K562 (cell line): ENCODE measurements at regions not wholly inside any gene's neighbourhood (a gene's known extent, or its start where the extent isn't known, plus 50 kb on each side); places are given as distances from the start of the nearest gene placed in this dataset.

Experiments used
- ATAC-seq: fragments of 200-7000 bp; cut with Tn5 transposase; 3 replicates; pipeline ENCODE4 v1.9.1; 2020; ENCODE audit warnings: moderate library complexity
- BruUV-seq: library from RNA; stranded (reverse); fragments of 400-500 nt; replicated peaks from 2 replicates; lab custom pipeline; 2021; lab: Mats Ljungman, UMichigan
- CTCF ChIA-PET: fragments of 300-600 bp; formaldehyde crosslinking; extraction: SDS; loops from one replicate; lab custom pipeline; 2021; ENCODE audit warnings: low intra/inter-chr PET ratio; lab: Yijun Ruan, JAX
- POLR2A ChIA-PET: fragments of 300-600, 350-650 bp; sonication (Branson Sonifier 250); formaldehyde crosslinking; extraction: SDS; loops from one replicate; lab custom pipeline; 2021; ENCODE audit warnings: antibody characterized with exemption, inconsistent platforms; lab: Yijun Ruan, JAX
- DNase-seq, 4 experiments: peaks; one replicate each; pipeline versions ENCODE4 v3.0.0 to v3.0.0-alpha.2; 2011 to 2018; ENCODE audit warnings: low spot score in 3 of 4, mixed read lengths in 3 of 4; ENCODE audit errors: extremely low read depth in 1 of 4
- FAIRE-seq: peaks from 2 replicates; lab custom pipeline; 2011; peaks lifted over from hg19 to GRCh38; lab: Jason Lieb, UNC
- H2AFZ ChIP-seq: 2 replicates; pipeline ENCODE4 v1.6.0; 2011; ENCODE audit warnings: low read depth, low read length, control low read depth, inconsistent platforms
- H3K27ac ChIP-seq: fragments of 200-600 bp; 3 replicates; pipeline ENCODE4 v1.8.0; 2011; ENCODE audit warnings: low read depth, mild to moderate bottlenecking, control low read depth, inconsistent platforms, low read length, moderate library complexity, mixed read lengths; ENCODE audit errors: extremely low read depth
- H3K27me3 ChIP-seq, 2 experiments: fragments of 300-600 bp in 1 of 2; 2 replicates in 1 of 2; 3 replicates in 1 of 2; pipeline versions ENCODE4 v1.6.0 to v1.8.0; 2011; ENCODE audit warnings: inconsistent platforms in 2 of 2, low read length in 2 of 2, mild to moderate bottlenecking in 1 of 2, mixed read lengths in 1 of 2, moderate library complexity in 1 of 2; ENCODE audit not compliant: control insufficient read depth in 2 of 2, insufficient read depth in 2 of 2
- H3K36me3 ChIP-seq: fragments of 300-600 bp; 3 replicates; pipeline ENCODE4 v1.8.0; 2011; ENCODE audit warnings: mild to moderate bottlenecking, low read length, inconsistent platforms; ENCODE audit not compliant: control insufficient read depth, insufficient read depth
- H3K4me1 ChIP-seq, 2 experiments: fragments of 200-600 bp in 1 of 2; replicated peaks in 1 of 2; 2 replicates in 1 of 2; 3 replicates in 1 of 2; pipeline versions ENCODE4 v1.5.1 to v1.8.0; 2011; ENCODE audit warnings: inconsistent platforms in 2 of 2, low read length in 2 of 2, mild to moderate bottlenecking in 1 of 2, mixed read lengths in 1 of 2, moderate library complexity in 1 of 2; ENCODE audit not compliant: control insufficient read depth in 2 of 2, insufficient read depth in 2 of 2
- H3K4me2 ChIP-seq: 2 replicates; pipeline ENCODE4 v1.6.1; 2011; ENCODE audit warnings: low read length, control low read depth, inconsistent platforms, mixed read lengths; ENCODE audit not compliant: insufficient read depth
- H3K4me3 ChIP-seq: fragments of 200-600 bp; sonication (generic), shearing (Covaris generic); 2 replicates; pipeline ENCODE4 v1.5.1; 2016; ENCODE audit warnings: control low read depth, inconsistent platforms
- H3K79me2 ChIP-seq: fragments of 200-600 bp; 3 replicates; pipeline ENCODE4 v1.8.0; 2011; ENCODE audit warnings: low read length, inconsistent platforms; ENCODE audit not compliant: control insufficient read depth, insufficient read depth
- H3K9ac ChIP-seq, 2 experiments: 2 replicates each; pipeline versions ENCODE4 v1.6.0 to v1.6.1; 2011; ENCODE audit warnings: low read depth in 2 of 2, low read length in 2 of 2, control low read depth in 1 of 2, inconsistent platforms in 1 of 2, mild to moderate bottlenecking in 1 of 2, mixed read lengths in 1 of 2; ENCODE audit not compliant: insufficient read depth in 1 of 2
- H3K9me1 ChIP-seq: one replicate; pipeline ENCODE4 v1.6.0; 2011; ENCODE audit warnings: inconsistent platforms, mild to moderate bottlenecking, low read length, moderate library complexity; ENCODE audit not compliant: control insufficient read depth, insufficient read depth
- H3K9me3 ChIP-seq: replicated peaks from 2 replicates; pipeline ENCODE4 v1.5.1; 2011; ENCODE audit warnings: low read depth, low read length, inconsistent platforms; ENCODE audit not compliant: control insufficient read depth, insufficient read depth
- H4K20me1 ChIP-seq: replicated peaks from 2 replicates; pipeline ENCODE4 v1.6.1; 2011; ENCODE audit warnings: low read length, inconsistent platforms, mixed read lengths; ENCODE audit not compliant: control insufficient read depth, insufficient read depth
- MGA ChIP-seq: fragments of 450-650 bp; IDR thresholded peaks from 2 replicates; pipeline ENCODE4 v1.6.1; 2016; ENCODE audit warnings: mild to moderate bottlenecking, moderate library complexity
- POLR2AphosphoS5 ChIP-seq: IDR thresholded peaks from 2 replicates; pipeline ENCODE4 v1.6.1; 2011; ENCODE audit warnings: mild to moderate bottlenecking, low read depth, low read length, moderate library complexity; ENCODE audit not compliant: control insufficient read depth, insufficient read depth
- TOE1 ChIP-seq, 2 experiments: fragments of 450-650 bp in 1 of 2; sonication (generic) in 1 of 2; formaldehyde crosslinking in 1 of 2; IDR thresholded peaks; 2 replicates each; pipeline versions ENCODE4 v1.7.1 to v1.8.0; 2016 to 2022; ENCODE audit warnings: borderline replicate concordance in 2 of 2, mild to moderate bottlenecking in 2 of 2, antibody characterized with exemption in 1 of 2, inconsistent platforms in 1 of 2, low read depth in 1 of 2, missing genetic modification reagents in 1 of 2, moderate library complexity in 1 of 2
- ZNF507 ChIP-seq: conservative IDR thresholded peaks from 2 replicates; pipeline ENCODE4 v1.6.1; 2017; ENCODE audit warnings: missing genetic modification characterization, missing compliant biosample characterization
- WGBS: fragments of 100-300 bp; shearing (Covaris generic); methylation state at CpG from one replicate; pipeline ENCODE4 v1.1.6; 2016; ENCODE audit warnings: low coverage, mixed read lengths; ENCODE audit not compliant: insufficient coverage; ENCODE audit errors: missing lambda C conversion rate; 5-methylcytosine and 5-hydroxymethylcytosine counted together
- in situ Hi-C: fragments of 300-500 bp; cut with MboI; formaldehyde crosslinking; loops from 4 replicates; pipeline ENCODE4 v1.15.0; 2018; ENCODE audit warnings: inconsistent platforms, mixed read lengths
- intact Hi-C: fragments of 100-400 bp; cut with micrococcal nuclease; formaldehyde crosslinking; loops from 2 replicates; pipeline ENCODE4 v1.14.2; 2022

- DNase-seq = no peak
- CTCF ChIA-PET = no interaction called here
- Histone ChIP-seq H3K27me3 (no peaks in the 10 kb centered on the region), H3K4me2 (no peak overlapping the region), H3K9me3 (no peaks in the 10 kb centered on the region), H3K4me1 (no peaks in the 10 kb centered on the region), H4K20me1 (no peaks in the 10 kb centered on the region), H3K79me2 (no peaks in the 10 kb centered on the region), H3K27ac (no peak overlapping the region), H3K4me3 (no peak overlapping the region), H3K9me1 (no peaks in the 10 kb centered on the region)
- no TSS peak for BruUV-seq
- ATAC-seq = no peak
- no peak for FAIRE-seq
- intact Hi-C loops = no loop called here
- in situ Hi-C loops = no loop called here
- TF ChIP-seq POLR2AphosphoS5 (no peak), ZNF507 (tag) (peak; percentile 50)
- TF ChIP-seq, all 486 proteins: peak for 1
- no peak overlapping the region for H2AFZ ChIP-seq
- no peaks in the 10 kb centered on the region for H3K36me3 ChIP-seq
- H3K9ac ChIP-seq = no peak overlapping the region
- POLR2A ChIA-PET = no interaction called here
Observed at GRCh38 chr14:56386024-56386423, 193.6 kb upstream of the TMEM260 start.

GRCh38 chr14:56390859-56391258, 188.7 kb upstream of the TMEM260 start:
- no TSS peak for BruUV-seq
- no peaks in the 10 kb centered on the region for H4K20me1 ChIP-seq
- no peak for FAIRE-seq
- no peak overlapping the region for H3K4me2 ChIP-seq
- DNase-seq = no peak
- no peaks in the 10 kb centered on the region for H3K9me3 ChIP-seq
- in situ Hi-C loops = no loop called here
- H3K4me1 ChIP-seq = no peaks in the 10 kb centered on the region
- no peaks in the 10 kb centered on the region for H3K9me1 ChIP-seq
- no peaks in the 10 kb centered on the region for H3K79me2 ChIP-seq
- ATAC-seq = no peak
- CTCF ChIA-PET = no interaction called here
- no peaks in the 10 kb centered on the region for H3K27me3 ChIP-seq
- H3K9ac ChIP-seq = no peak overlapping the region
- no peak overlapping the region for H2AFZ ChIP-seq
- 0% methylated on average over 1 of the region's 1 CpG for WGBS
- intact Hi-C loops = no loop called here
- H3K4me3 ChIP-seq = no peak overlapping the region
- H3K36me3 ChIP-seq = no peaks in the 10 kb centered on the region
- POLR2A ChIA-PET = interaction anchor here (1.1 kb wide), 1 partner anchor 19 kb away, joined by 3 read pairs; no protein-coding TSS in a partner anchor
- H3K27ac ChIP-seq = no peak overlapping the region
- TF ChIP-seq TOE1 (IDR thresholded peaks at IDR 0.05; ENCODE audit: borderline replicate concordance) (no peak), TOE1 (CRISPR knock-in tag; IDR thresholded peaks at IDR 0.05; ENCODE audit: borderline replicate concordance, low read depth) (no peak), MGA (no peak)
